GM23248 (cell line): ENCODE measurements at regions not wholly inside any gene's neighbourhood (a gene's known extent, or its start where the extent isn't known, plus 50 kb on each side); places are given as distances from the start of the nearest gene placed in this dataset.

Experiments
- EZH2 ChIP-seq: fragments of 200-600 bp; sonication (generic); IDR thresholded peaks from 2 replicates; pipeline ENCODE4 v1.6.1; 2018; ENCODE audit warnings: antibody characterized with exemption, mild to moderate bottlenecking; ENCODE audit not compliant: insufficient read depth, poor library complexity, severe bottlenecking
- EZH2phosphoT487 ChIP-seq: fragments of 200-600 bp; sonication (generic); IDR thresholded peaks from 2 replicates; pipeline ENCODE4 v1.6.1; 2018; ENCODE audit warnings: antibody characterized with exemption, moderate library complexity, mild to moderate bottlenecking, low read depth; ENCODE audit not compliant: insufficient read depth

GRCh38 chr11:122214080-122214479 is 98.1 kb upstream of the BLID start:
- no peak for TF ChIP-seq EZH2phosphoT487
- TF ChIP-seq EZH2: no peak
